ENCODE measurements at regions not wholly inside any gene's neighbourhood (a gene's known extent, or its start where the extent isn't known, plus 50 kb on each side); places are given as distances from the start of the nearest gene placed in this dataset.

GRCh38 chr1:23627069-23627735, 64.4 kb upstream of the RPL11 start:
- no peak for TF ChIP-seq CTCF (IDR thresholded peaks at IDR 0.05)
- TF ChIP-seq POLR2A (IDR thresholded peaks at IDR 0.05) = no peak

All from esophagus squamous epithelium (tissue), 4 donors.